ENCODE measurements at regions not wholly inside any gene's neighbourhood (a gene's known extent, or its start where the extent isn't known, plus 50 kb on each side); places are given as distances from the start of the nearest gene placed in this dataset.

DNA sequence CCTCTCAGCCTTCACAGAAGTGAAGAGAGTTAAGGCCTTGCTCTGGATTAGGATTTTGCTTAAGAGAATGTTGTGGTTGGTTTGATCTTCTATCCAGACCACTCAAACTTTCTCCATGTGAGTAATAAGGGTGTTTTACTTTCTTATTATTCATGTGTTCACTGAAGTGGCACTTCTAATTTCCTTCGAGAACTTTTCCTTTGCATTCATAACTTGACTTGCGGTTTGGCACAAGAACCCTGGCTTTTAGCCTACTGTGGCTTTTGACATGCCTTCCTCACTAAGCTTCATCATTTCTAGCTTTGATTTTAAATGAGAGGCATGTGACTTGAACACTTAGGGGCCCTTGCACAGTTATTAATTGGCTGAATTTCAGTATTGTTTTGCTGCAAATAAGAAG, 166.1 kb upstream of the OPRM1 start:
- no peak for DNase-seq

DNA sequence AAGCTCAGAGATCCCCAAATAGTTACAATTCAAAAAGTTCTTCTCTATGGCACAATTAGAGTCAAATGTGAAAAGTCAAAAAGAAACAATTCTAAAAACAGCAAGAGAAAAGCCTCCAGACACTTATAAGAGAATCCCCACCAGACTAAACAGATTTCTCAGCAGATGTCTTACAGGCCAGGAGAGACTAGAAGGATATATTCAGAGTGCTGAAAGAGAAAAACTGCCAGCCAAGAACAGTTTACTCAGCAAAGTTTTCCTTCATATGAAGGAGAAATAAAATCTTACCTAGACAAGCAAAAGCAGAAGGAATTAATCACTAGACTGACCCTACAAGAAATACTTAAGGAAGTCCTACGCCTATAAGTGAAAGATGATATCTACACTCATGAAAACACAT, 176.1 kb upstream of the OPRM1 start:
- DNase-seq: no peak

DNA sequence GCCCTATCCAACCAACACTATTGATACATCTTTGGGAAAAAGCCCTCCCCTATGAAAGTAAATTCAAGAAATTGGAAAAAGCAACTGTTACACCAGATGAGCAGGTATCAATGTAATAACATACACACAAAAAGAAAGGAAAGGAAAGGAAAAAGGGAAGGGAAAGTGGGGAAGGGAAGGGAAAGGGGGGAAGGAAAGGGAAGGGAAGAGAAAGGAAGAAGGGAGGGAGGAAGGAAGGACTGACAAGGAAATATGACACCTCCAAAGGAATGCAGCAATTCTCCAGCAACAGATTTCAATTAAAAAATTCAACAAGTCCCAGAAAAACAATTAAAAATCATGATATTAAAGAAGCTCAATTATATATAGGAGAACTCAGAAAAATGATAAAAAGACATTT, 176.9 kb upstream of the OPRM1 start:
- no peak for DNase-seq

DNA sequence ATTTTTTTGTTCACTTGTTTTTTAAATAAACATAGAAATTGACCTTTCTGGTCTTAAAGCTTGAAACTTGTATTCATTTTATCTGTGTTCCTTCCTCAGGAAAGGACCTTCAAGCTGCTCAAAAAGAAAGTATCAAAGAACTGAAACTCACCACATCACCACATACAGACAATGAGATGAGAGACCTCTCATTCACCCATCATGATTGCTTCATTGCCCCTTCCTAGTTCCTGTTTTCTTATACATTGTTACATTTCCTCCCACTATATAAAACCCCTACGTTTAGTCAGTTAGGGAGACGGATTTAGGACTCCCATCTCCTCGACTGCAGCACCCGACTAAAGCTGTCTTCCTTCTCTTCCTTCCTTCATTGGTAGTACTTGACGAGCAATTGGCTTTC, 180.5 kb upstream of the OPRM1 start:
- no peak for DNase-seq

DNA sequence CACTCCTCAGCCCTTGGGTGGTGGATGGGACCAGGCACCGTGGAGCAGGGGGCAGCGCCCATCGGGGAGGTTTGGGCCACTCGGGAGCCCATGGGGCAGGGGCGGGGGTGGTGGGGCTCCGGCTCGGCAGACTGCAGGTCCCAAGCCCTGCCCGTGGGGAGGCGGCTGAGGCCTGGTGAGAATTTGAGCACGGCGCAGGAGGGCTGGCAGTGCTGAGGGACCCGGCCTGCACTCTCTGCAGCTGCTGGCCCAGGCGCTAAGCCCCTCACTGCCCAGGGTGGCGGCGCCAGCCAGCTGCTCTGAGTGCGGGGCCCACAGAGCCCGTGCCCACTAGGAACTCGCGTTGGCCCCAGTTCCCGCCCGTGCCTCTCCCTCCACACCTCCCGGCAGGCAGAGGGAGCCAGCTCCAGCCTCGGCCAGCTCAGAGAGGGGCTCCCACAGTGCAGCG, 182.1 kb upstream of the OPRM1 start:
- no peak for DNase-seq

DNA sequence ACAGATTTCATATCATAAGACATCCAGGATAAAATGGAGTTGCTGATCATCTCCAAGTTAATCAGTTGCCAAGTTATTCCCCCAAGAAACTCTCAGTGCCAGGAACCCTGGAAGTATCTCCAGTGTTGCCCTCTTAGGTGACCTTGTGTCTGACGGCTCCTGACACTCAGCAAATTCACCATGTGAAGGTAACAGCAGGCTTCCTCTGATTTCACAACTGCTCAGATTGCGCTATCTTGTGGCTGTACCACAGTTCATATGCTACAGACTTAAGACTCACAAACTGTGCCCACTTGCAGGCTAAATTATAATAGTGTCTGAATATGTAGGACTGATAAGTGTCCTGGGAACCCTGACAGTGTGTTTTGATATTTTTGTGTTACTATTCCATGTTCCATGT, 186.6 kb upstream of the OPRM1 start:
- no peak for DNase-seq

DNA sequence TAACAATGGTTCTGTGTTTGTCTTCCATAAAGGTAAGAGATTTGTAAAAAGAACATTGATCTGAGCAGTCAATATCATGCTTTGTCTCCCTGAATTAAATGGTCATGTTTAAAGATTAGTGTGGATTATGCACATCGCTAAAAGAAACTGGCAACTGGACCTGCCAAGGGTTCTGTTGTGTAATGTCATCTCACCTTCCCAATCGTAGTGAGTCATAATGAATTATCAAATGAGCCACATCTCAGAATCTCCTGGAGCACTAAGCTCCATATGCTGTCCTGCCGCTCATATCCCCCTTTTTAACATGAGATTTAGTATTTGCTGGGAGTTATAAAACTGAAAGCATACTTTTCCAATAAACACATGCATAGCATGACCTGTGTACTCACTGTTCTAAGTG, 187.0 kb upstream of the OPRM1 start:
- no peak for DNase-seq

DNA sequence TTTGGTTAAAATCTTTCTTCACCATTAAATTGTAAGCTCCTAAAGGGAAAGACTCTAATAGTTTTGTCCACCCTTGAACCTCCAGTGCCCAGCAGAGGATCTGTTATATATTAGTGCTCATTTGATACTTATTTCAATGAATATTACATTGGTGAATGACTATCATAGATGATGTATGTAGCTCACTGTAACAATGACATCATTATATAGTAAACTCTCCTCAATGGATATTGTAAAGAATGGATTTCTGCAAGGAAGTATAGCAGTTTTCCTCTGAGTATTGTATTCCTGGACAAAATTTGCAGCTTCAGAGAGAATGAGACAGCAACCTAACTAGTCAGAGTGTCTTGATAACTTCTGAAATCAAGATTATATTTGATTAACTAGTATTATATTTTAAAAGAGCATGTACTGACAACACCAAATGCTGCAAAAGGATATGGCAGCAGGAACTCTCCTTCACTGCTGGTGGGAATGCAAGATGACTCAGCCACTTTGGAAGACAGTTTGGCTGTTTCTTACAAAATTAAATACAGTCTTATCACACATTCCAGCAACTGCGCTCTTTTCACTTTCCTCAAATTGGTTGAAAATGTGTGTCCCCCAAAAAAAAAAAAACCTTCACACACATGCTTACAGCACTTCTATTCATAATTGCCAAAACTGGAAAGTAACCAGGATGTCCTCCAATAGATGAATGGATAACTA, 189.8 kb upstream of the OPRM1 start:
- no peak for DNase-seq

DNA sequence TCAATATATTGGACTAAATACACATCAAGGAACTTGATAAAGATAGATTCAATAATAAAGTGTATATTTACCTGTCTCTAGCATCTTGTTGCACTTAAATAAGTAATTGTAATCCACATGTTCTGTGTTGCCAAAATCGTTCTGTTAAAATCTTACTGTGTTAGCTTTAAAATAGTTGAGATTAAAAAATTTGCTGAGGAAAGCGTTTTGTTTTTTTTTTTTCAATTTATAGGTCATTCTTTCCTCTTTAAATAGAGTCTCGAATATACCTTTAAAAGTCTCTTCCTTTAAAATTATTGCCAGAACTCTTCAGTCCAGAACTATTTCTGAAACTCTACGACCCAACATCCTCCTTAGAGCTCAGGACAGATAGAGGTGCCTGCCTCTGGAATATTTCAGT, 195.6 kb upstream of the OPRM1 start:
- DNase-seq: no peak

DNA sequence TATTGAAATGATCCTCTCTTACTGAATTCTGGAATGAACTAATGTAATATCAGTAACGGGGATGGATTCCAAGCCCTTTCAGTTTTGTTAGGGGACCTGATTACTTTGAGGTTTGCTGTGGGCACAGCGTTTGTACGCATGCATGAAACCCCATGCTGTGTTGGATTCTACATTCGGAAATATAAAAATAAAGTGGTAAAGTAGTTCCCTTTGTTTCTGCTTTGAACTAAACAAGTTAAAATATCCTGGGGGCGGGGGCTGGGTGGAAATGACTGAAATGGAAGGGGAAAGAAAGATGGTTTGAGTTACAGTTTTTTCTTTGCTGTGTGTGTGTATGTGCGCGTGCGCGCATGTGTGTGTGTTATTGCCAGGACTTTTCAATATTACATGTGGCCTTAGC, 196.5 kb upstream of the OPRM1 start:
- DNase-seq: no peak

DNA sequence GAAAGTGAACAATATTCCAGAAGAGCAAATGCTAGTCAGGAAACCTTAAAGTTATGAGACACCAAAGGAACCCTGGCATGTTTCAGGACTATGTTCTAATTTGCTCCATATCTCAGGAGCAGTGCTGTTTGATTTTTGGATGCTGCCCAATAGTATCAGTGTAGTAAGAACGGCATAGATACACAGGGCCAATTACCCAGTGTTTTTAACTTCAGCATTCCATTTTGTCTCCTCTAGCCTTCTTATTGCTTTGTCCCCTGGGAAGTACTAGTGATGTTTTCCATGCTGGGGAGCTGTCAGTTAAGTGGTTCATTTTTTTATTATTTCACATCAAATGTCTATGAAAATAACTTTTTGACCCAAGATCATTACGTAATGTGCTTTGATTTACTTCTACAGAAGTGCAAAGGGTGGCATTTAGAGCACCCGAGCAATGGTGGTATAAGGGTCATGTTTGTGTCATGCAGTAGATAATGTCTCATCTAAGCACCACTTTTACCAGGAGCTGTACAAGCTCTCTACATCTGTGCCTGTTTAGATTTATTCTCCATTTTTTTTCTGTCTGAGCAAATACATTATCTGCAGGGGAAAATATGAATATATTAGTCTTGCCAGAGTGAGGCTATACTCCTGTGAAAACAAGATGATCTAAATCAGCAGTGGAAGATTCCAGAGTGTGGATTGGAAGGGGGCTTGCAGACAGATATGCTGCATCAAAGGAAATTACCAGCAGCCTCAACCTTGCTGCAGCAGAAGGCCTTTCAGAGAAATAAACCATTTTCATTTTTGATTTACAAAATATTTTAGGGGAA, 198.8 kb upstream of the OPRM1 start:
- DNase-seq: no peak

DNA sequence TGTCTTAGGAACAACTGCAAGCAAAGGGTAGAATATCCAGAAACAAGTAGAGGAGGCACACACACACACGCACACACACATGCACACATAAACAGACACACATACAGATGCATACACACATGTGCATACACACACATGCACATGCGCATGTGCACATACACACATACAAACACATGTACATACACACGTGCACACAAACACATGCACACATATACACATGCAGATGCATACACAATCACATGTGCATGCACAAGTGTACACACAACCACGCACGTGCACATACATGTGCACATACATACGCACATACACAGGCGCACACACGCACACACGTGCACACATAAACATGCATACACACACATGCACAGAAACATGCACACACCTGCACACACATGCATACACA, 206.5 kb upstream of the OPRM1 start:
- no peak for DNase-seq

DNA sequence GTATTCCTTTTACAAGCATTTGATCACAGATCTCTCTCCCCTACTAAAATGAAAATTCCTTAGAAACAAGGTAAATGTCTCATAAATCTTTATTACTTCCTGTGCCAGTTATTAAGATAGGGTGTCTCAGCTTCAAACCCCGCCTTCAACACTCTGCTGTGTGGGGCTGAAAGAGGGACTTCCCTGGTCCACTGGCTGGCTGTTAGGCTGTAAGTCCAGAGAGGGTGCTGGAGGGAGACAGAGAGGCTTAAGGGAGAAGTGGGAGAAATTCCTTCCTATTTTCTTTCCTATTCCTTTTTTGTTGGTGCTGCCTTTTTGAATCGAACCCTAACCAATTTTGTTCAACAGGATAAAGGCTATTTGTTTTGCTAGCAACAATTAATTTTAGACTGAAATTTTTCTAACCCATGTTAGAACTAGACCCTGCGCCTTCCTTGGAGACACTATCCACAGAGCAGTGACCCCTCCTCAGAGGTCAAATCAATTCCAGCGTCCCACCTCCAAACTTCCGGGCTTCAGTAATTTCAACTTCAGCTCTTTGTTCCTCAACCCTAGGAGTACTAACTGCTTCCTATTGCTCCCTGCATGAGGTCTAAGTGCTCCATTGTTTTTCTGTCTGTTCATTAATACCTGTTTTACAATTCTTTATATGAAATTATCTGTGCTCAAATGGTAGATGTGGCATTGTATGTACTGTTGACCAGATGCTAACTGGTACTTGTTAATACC, 207.5 kb upstream of the OPRM1 start:
- DNase-seq: no peak

DNA sequence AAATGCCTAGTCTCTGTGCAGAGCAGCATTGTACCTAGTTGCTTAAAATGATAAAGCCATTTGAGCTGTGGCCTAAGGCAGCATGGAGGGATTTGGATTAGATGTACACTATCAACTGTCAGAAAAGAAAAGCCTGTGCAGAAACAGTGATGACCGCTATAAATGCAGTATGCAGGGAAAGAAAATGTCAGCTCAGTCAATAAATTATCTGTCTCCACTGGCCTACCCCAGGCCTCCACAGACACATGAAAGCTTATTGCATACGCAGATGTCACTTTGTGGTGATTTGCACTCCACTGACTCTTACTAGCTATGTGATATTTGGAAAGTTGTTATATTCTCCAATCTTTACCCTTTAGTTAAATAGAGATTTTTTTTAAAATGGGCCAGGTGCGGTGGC, 221.9 kb upstream of the OPRM1 start:
- no peak for DNase-seq

DNA sequence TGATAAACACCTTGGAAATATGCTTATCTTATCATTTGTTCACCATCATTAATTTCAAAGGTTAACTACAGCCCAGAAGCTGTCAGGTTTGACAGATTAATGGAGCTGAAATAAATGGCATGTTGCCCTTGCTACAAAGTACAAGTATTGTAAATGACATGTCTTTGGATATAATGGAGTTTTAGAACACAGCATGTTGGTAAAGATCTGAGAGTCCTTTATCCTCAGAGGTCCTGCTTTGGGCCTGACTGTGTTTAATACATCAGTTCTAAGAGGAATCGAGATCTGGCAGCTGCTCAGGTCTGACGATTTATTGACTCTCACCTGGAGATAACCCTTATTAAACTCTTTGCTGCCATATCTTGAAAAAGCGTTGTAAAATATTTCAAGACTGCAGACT, 222.7 kb upstream of the OPRM1 start:
- DNase-seq: no peak

DNA sequence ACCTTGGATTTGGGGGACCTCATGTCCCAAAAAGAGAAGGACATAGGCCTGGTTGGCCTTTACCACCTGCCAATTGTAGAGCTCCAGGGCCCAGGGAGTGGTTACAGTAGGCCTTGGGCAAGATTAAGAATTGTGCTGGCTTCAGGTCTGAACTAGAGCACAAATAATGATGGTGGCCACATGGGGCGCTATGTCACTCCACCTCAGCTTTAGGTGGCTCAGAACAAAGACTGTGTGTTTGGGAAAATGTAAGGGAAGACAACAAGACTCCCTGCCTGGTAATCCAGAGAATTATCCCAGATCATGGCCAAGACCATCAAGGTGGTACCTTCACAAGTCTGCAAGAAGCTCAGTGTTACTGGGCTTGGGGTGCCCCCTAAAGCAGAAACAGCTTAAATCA, 224.9 kb upstream of the OPRM1 start:
- DNase-seq: no peak

DNA sequence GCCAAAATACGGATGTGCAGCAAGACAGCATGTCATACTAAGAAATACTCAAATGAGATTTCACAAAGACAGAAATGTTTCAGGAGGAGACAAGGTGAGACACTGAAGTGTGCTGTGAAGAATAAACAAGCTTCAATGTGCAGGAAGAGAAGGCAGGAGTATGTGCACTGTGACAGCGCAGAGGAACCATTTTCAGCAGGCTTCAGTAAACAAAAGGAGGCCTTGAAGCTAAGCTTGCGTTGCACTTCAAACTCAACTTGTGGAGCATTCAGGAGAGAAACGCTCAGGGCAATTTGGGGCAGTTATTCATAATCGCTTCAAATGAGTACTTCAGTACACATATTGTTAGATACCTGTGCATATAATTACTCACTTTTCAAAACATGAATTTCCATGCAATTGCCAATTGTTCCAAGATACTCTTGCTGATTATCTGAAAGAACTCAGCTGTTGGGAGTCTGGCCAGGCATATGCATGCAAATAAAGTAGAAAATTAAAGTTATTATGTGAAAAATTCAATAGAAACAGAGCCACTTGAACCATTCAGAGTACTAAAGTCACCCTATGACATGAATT, 234.2 kb upstream of the OPRM1 start:
- DNase-seq: no peak

DNA sequence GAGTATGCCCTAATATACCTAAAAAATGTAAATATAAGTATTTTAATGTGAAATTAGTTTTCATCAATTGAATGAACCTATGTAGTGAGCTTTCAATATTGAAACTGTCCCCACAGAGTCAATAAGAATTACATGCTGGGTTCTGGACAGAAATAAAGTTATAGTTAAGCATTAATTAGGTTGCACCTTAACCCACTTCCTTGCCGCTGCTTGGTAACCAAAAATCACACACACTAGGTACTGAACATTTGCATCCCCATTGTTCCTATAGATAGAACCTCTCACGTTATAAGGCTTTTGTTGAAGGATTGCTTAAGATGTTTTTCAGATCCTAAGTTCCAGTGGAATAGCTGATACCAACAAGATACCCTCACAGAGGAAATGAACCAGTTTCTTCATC, 237.1 kb upstream of the OPRM1 start:
- no peak for DNase-seq

DNA sequence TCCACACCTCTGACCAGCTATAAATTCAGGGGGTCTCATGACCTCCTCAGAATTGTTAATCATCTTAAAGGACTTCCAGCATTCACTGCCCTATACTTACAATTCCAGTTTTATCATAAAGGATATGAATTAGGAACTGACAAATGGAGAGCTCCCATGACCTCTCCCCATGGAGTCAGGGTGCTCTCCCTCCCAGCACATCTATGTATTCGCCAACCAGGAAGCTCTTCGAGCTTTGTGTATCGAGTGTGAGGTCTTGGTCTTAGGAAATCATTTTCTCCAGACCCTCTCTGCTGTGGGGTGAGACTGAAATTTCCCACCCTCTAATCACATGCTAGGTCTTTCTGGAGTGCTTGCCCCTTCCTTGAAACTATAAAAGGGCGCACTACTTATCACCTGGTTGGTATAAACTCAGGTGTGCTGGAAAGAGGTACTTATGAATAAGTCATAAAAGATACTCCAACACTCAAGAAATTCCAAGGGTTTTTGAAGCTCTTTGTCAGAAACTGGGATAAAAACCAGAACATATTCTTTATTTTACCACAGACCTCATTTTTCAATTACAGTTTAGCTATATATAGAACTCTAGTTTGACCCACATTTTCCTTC, 238.4 kb upstream of the OPRM1 start:
- DNase-seq: no peak

DNA sequence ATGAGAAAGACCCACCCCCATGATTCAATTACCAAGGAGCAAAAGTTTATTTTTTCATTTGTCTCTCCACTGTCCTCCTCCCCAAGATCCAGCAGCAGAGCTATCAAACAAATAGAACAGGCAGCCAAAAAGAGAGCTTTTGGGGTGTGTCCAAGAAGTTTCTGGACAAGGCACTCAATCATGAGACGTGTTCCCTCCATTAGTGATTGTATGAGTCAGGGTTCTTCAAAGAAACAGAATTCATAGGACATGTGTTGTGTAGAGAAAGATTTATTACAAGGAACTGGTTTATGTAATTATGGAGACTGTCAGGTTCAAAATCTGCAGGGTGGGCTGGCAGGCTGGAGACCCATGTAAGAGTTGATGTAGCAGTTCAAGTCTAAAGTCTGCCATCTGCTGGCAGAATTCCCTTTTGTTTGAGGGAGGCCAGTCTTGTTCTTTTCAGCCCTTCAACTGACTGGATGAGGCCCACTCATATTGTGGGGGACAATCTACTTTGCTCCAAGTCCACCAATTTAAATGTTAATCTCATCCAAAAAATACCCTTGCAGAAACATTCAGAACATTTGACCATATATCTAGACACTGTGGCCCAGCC, 248.1 kb upstream of the OPRM1 start:
- no peak for DNase-seq

DNA sequence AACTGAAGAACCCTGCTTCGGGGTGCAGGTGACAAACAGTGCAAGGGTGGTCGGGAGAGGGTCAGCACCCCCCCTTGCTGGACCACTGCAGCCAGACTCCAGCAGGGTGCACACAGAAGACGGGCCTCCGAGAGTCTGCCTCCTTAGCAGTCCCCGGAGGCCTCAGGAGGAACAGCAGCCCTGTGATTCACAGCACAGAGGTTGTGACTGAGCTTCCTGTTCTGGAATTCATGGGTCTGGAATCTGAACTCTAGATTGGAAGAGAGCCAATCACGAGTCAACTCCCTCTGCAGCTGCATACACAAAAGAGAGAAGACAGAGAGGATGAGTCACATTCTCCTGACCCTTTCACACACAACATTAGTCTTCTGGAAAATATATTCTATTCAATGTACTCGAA, 249.0 kb upstream of the OPRM1 start:
- DNase-seq: no peak

DNA sequence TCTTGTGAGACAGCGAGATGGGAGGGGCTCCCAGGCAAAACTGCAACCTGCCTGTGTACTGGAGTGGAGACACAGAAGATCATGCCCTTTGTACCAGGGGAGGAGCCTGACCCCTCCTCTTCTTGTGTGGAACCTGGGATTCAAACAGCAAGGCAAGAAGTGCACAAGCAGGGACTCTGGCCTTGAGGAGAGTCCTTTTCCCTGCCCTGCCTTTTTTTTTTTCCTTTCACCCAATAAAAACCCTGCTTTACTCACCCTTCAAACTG, 251.8 kb upstream of the OPRM1 start:
- no peak for DNase-seq

DNA sequence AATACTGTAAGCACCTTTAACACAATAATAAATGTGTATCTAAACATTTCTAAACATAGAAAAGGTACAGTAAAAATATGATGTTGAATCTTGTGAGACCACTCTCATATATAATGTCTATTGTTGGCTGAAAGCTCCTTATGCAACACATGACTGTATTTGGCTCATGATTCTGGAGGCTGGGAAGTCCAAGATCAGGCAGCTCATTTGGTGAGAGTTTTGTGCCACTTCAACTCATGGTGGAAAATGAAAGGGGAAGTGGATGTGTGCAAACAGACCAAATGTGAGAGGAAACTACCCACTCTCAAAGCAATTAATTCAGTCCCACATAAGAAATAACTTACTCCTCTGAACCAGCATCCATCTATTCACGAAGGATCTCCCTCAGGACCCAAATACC, 257.7 kb upstream of the OPRM1 start:
- DNase-seq: no peak
